ENCODE measurements at regions not wholly inside any gene's neighbourhood (a gene's known extent, or its start where the extent isn't known, plus 50 kb on each side); places are given as distances from the start of the nearest gene placed in this dataset.

GRCh38 chr5:109923205-109923604 is 233.5 kb downstream of the MAN2A1 start:
- DNase-seq (ENCODE audit: low read depth): no peak
- POLR2A ChIA-PET: no interaction called here
- CTCF ChIA-PET: interaction anchor here (1.2 kb wide), 1 partner anchor 139 kb away, joined by 3 read pairs; no protein-coding TSS in a partner anchor

GRCh38 chr5:109924237-109925107 is 234.7 kb downstream of the MAN2A1 start:
- Histone ChIP-seq H3K36me3 (ENCODE audit: control insufficient read depth, insufficient read depth, low read length) (no peaks in the 10 kb centered on the region), H3K27me3 (ENCODE audit: control insufficient read depth, insufficient read depth, low read length) (no peaks in the 10 kb centered on the region), H3K4me3 (ENCODE audit: low read depth, low read length) (no peak overlapping the region)
- TF ChIP-seq CTCF (IDR thresholded peaks at IDR 0.05; ENCODE audit: insufficient read depth, low read depth, low read length): no peak
- CTCF ChIA-PET: interaction anchor here (0.7 to 1.2 kb wide), 2 partner anchors 138 to 277 kb away, joined by 3 read pairs; no protein-coding TSS in a partner anchor
- POLR2A ChIA-PET: no interaction called here
- DNase-seq (ENCODE audit: low read depth): no peak

More at GRCh38 chr5:109923205-109923604, 233.5 kb downstream of the MAN2A1 start:
- Histone ChIP-seq H3K4me3 (ENCODE audit: low read depth, low read length) (no peak overlapping the region), H3K36me3 (ENCODE audit: control insufficient read depth, insufficient read depth, low read length) (no peaks in the 10 kb centered on the region), H3K27me3 (ENCODE audit: control insufficient read depth, insufficient read depth, low read length) (no peaks in the 10 kb centered on the region)
- no peak for TF ChIP-seq CTCF (IDR thresholded peaks at IDR 0.05; ENCODE audit: insufficient read depth, low read depth, low read length)

- ChIA-PET CTCF (interaction anchor here (0.9 to 1.0 kb wide), 2 partner anchors 9 to 104 kb away, joined by 3 read pairs; no protein-coding TSS in a partner anchor), POLR2A (no interaction called here)
- DNase-seq (ENCODE audit: low read depth): no peak
- H3K36me3 ChIP-seq (ENCODE audit: control insufficient read depth, insufficient read depth, low read length): no peaks in the 10 kb centered on the region
- TF ChIP-seq CTCF (IDR thresholded peaks at IDR 0.05; ENCODE audit: insufficient read depth, low read depth, low read length): no peak
- H3K27me3 ChIP-seq (ENCODE audit: control insufficient read depth, insufficient read depth, low read length): no peaks in the 10 kb centered on the region
- no peak overlapping the region for H3K4me3 ChIP-seq (ENCODE audit: low read depth, low read length)
Measured at GRCh38 chr5:109927639-109928038, 237.9 kb downstream of the MAN2A1 start.

- TF ChIP-seq CTCF (IDR thresholded peaks at IDR 0.05; ENCODE audit: insufficient read depth, low read depth, low read length): no peak
- CTCF ChIA-PET: interaction anchor here (0.9 kb wide), 1 partner anchor 9 kb away, joined by 3 read pairs; no protein-coding TSS in a partner anchor
- no peaks in the 10 kb centered on the region for H3K27me3 ChIP-seq (ENCODE audit: control insufficient read depth, insufficient read depth, low read length)
- H3K4me3 ChIP-seq (ENCODE audit: low read depth, low read length): no peak overlapping the region
- no peak for DNase-seq (ENCODE audit: low read depth)
- POLR2A ChIA-PET: no interaction called here
- H3K36me3 ChIP-seq (ENCODE audit: control insufficient read depth, insufficient read depth, low read length): no peaks in the 10 kb centered on the region
Measured at GRCh38 chr5:109928046-109928445, 238.3 kb downstream of the MAN2A1 start.

- DNase-seq (ENCODE audit: low read depth): no peak
- no peak for TF ChIP-seq CTCF (IDR thresholded peaks at IDR 0.05; ENCODE audit: insufficient read depth, low read depth, low read length)
- POLR2A ChIA-PET: no interaction called here
- Histone ChIP-seq H3K27me3 (ENCODE audit: control insufficient read depth, insufficient read depth, low read length) (no peaks in the 10 kb centered on the region), H3K36me3 (ENCODE audit: control insufficient read depth, insufficient read depth, low read length) (no peaks in the 10 kb centered on the region), H3K4me3 (ENCODE audit: low read depth, low read length) (no peak overlapping the region)
- CTCF ChIA-PET: no interaction called here
Measured at GRCh38 chr5:109928811-109929210, 239.1 kb downstream of the MAN2A1 start.
